Common myeloid progenitor, CD34-positive (primary cell): ENCODE measurements at regions not wholly inside any gene's neighbourhood (a gene's known extent, or its start where the extent isn't known, plus 50 kb on each side); places are given as distances from the start of the nearest gene placed in this dataset.

ENCODE experiments used
- CTCF ChIA-PET: fragments of 350-600 bp; sonication (Branson Sonifier 250); formaldehyde crosslinking; loops from one replicate; lab custom pipeline; 2021; ENCODE audit warnings: antibody characterized with exemption; lab: Charles Lee
- POLR2A ChIA-PET: fragments of 350-600 bp; sonication (Branson Sonifier 250); formaldehyde crosslinking; loops from one replicate; lab custom pipeline; 2021; ENCODE audit warnings: antibody characterized with exemption; lab: Charles Lee
- DNase-seq, 3 donors: peaks; one replicate each; pipeline versions ENCODE4 v3.0.0 to v3.0.0-alpha.2; 2013
- H3K27ac ChIP-seq, 2 experiments: 1 replicate in 1 of 2; 2 replicates in 1 of 2; pipeline ENCODE4 v1.7.0; 2013; ENCODE audit warnings: inconsistent platforms in 2 of 2, low read length in 2 of 2, mild to moderate bottlenecking in 2 of 2, low read depth in 1 of 2, moderate library complexity in 1 of 2; ENCODE audit not compliant: severe bottlenecking in 2 of 2, insufficient read depth in 1 of 2, poor library complexity in 1 of 2
- H3K27me3 ChIP-seq, 5 experiments: replicated peaks in 2 of 5; 1 replicate in 3 of 5; 2 replicates in 2 of 5; pipeline versions ENCODE4 v1.6.1 to v1.7.0; 2013; ENCODE audit warnings: low read length in 4 of 5, mild to moderate bottlenecking in 2 of 5, moderate library complexity in 2 of 5, inconsistent platforms in 1 of 5; ENCODE audit not compliant: insufficient read depth in 5 of 5, control insufficient read depth in 4 of 5
- H3K36me3 ChIP-seq, 4 experiments: 1 replicate in 2 of 4; 2 replicates in 2 of 4; pipeline versions ENCODE4 v1.6.1 to v1.7.0; 2013; ENCODE audit warnings: low read length in 3 of 4, control low read depth in 1 of 4, mild to moderate bottlenecking in 1 of 4; ENCODE audit not compliant: control insufficient read depth in 4 of 4, insufficient read depth in 4 of 4
- H3K4me1 ChIP-seq, 4 experiments: 1 replicate in 3 of 4; 2 replicates in 1 of 4; pipeline versions ENCODE4 v1.6.1 to v1.7.1; 2013; ENCODE audit warnings: low read length in 3 of 4, mild to moderate bottlenecking in 3 of 4, control low read depth in 1 of 4, inconsistent platforms in 1 of 4, moderate library complexity in 1 of 4; ENCODE audit not compliant: control insufficient read depth in 4 of 4, insufficient read depth in 4 of 4; ENCODE audit errors: control extremely low read depth in 1 of 4
- H3K4me3 ChIP-seq, 7 experiments: 1 replicate in 4 of 7; 2 replicates in 3 of 7; pipeline versions ENCODE4 v1.5.1 to v1.7.0; 2013; ENCODE audit warnings: mild to moderate bottlenecking in 7 of 7, low read length in 6 of 7, moderate library complexity in 6 of 7, inconsistent platforms in 2 of 7, low read depth in 2 of 7, control low read depth in 1 of 7; ENCODE audit not compliant: insufficient read depth in 4 of 7, control insufficient read depth in 1 of 7; ENCODE audit errors: extremely low read depth in 1 of 7
- H3K9me3 ChIP-seq, 5 experiments: 1 replicate in 4 of 5; 2 replicates in 1 of 5; pipeline versions ENCODE4 v1.6.1 to v1.7.1; 2013; ENCODE audit warnings: low read length in 4 of 5, mild to moderate bottlenecking in 2 of 5, inconsistent platforms in 1 of 5, low read depth in 1 of 5, moderate library complexity in 1 of 5; ENCODE audit not compliant: control insufficient read depth in 4 of 5, insufficient read depth in 2 of 5; ENCODE audit errors: control extremely low read depth in 1 of 5
- WGBS: methylation state at CpG from one replicate; pipeline ENCODE4 v1.1.5; 2013; ENCODE audit not compliant: insufficient coverage; 5-methylcytosine and 5-hydroxymethylcytosine counted together

DNA sequence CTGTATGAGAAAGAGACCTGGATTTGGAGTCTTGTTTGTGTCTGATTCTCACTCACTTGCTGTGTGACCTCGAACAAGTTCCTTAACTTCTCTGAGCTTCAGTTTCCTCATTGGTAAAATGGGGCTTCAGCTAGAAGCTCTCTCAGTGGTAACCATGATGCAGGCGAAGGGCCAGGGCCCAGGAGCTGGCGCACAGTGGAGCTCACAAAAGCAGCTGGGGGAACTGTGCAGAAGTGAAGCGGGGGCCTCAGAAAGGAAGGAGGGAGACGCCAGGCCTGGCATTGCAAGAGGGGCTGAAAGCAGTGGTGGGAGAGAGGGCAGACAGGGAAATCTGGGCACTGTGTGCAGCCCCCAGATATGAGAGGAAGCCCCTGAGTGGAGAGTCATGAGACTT lies 88.9 kb upstream of the RUNX3 start:
- Histone ChIP-seq H3K4me1 (peaks cover 11 to 81% (median 65%) of the 10 kb centered on the region in 4 experiments), H3K36me3 (no peaks in the 10 kb centered on the region), H3K4me3 (no peak overlapping the region), H3K27ac (peak overlapping the region in 1 of 2 experiments; percentile 30), H3K9me3 (no peaks in the 10 kb centered on the region), H3K27me3 (no peaks in the 10 kb centered on the region)
- ChIA-PET POLR2A (interaction anchor here (0.6 kb wide), 1 partner anchor 21 kb away, joined by 4 read pairs; no protein-coding TSS in a partner anchor), CTCF (interaction anchor here (0.7 to 2.6 kb wide), 3 partner anchors 15 to 22 kb away, joined by 3 to 11 read pairs (median 8); no protein-coding TSS in a partner anchor)
- 59% methylated on average over 5 of the region's 5 CpGs for WGBS
- peak in 2 of 3 donors; percentile 66 to 74 for DNase-seq

GRCh38 chr1:25018110-25018735 lies 88.1 kb upstream of the RUNX3 start:
- WGBS: 85% methylated on average over 5 of the region's 7 CpGs
- peak overlapping the region in 1 of 2 experiments; percentile 18 for H3K27ac ChIP-seq
- no peak overlapping the region for H3K4me3 ChIP-seq
- H3K27me3 ChIP-seq: no peaks in the 10 kb centered on the region
- ChIA-PET CTCF (interaction anchor here (0.7 to 2.6 kb wide), 6 partner anchors 11 to 22 kb away, joined by 3 to 11 read pairs (median 3); no protein-coding TSS in a partner anchor), POLR2A (no interaction called here)
- DNase-seq: no peak
- H3K9me3 ChIP-seq: no peaks in the 10 kb centered on the region
- peaks cover 11 to 78% (median 58%) of the 10 kb centered on the region in 4 experiments for H3K4me1 ChIP-seq
- H3K36me3 ChIP-seq: no peaks in the 10 kb centered on the region

DNA sequence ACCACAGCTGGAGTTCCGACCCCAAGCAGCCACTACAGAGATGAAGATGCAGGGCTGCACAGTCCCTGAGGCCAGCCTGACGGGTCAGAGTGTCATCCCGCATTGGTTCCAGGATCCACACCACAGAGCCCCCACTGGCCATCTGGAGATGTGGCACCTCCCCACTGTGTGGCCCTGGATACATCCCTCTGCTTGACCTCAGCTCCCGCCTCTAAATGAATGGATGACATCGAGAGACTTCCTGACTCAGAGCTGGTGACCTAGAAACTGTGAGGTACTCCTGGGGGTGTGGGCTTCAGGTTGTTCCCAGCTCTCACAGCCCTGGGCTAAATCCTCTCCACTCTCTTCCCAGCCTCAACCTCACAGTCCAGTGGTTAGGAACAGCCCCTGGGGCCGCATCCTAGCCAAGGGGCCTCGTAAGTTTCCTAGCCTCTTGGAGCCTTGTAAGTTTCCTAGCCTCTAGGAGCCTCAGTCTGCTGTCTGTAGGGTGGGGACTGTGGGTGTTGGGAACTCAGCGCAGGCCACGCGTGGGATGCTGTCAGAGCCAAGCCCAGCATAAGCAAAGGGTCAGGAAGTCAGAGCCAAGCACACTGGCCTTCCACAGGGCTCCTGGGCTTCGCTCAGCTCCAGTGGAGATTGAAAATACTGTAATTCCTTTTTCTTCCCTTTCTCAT lies 87.5 kb upstream of the RUNX3 start:
- no peak for DNase-seq
- ChIA-PET CTCF (interaction anchor here (0.7 to 2.6 kb wide), 6 partner anchors 10 to 53 kb away, joined by 3 to 11 read pairs (median 3); no protein-coding TSS in a partner anchor), POLR2A (no interaction called here)
- Histone ChIP-seq H3K9me3 (no peaks in the 10 kb centered on the region), H3K4me1 (peaks cover 11 to 78% (median 52%) of the 10 kb centered on the region in 4 experiments), H3K27ac (no peak overlapping the region), H3K27me3 (no peaks in the 10 kb centered on the region), H3K36me3 (no peaks in the 10 kb centered on the region), H3K4me3 (no peak overlapping the region)
- WGBS: 93% methylated on average over 11 of the region's 11 CpGs

DNA sequence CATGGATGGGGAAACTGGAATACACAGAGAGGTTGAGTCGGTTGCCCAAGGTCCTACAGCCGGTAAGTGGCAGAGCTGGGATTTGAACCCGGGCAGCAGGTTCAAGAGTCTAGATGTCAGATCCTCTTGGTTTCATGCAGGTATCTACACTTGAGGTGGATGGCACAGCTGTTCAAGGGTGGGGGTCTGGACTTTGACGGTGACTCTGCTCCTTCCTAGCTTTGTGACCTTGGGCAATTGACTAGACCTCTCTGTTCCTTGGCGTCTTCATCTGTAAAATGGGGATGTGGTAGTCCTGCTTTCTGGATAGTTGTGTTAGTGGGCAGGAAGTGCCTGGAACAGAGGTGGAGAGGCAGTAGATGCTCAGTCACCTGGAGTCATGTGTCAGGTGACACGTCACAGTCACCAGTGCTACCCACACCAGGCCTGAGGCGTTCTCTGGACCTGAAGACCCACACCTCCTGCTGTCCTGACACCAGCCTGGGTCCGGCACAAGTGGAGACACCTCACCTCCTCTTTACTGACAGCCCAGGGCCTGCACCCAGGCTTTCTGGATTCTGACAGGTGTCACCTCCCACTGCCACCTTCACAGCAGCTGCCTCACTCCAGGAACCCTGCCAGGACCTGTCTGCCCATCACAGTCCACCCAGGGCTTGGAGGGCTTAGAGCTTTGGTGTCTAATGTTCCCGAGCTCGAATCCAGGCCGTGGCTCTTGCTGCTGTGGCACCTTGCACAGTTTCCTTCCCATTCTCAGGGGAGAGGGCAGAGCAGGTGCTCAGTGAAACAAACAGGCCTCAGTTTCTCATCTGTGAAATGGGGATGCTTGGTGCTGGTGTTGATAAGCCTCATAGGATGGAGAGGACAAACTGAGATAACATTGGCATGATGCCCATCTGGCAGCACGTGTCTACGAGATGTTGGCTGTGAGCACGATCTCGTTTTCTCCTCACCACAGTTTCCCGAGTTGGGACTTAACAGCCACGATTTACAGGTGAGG lies 83.2 kb upstream of the RUNX3 start:
- no peak overlapping the region for H3K27ac ChIP-seq
- ChIA-PET POLR2A (no interaction called here), CTCF (interaction anchor here (0.8 to 1.5 kb wide), 3 partner anchors 25 to 86 kb away, joined by 3 read pairs; no protein-coding TSS in a partner anchor)
- WGBS: 94% methylated on average over 17 of the region's 17 CpGs
- H3K36me3 ChIP-seq: no peaks in the 10 kb centered on the region
- no peak overlapping the region for H3K4me3 ChIP-seq
- H3K9me3 ChIP-seq: no peaks in the 10 kb centered on the region
- no peak for DNase-seq
- peaks cover 0 to 68% (median 17%) of the 10 kb centered on the region in 4 experiments for H3K4me1 ChIP-seq
- no peaks in the 10 kb centered on the region for H3K27me3 ChIP-seq

GRCh38 chr1:25011943-25012638 lies 82.0 kb upstream of the RUNX3 start:
- H3K9me3 ChIP-seq: no peaks in the 10 kb centered on the region
- H3K36me3 ChIP-seq: no peaks in the 10 kb centered on the region
- 86% methylated on average over 10 of the region's 13 CpGs for WGBS
- no peak overlapping the region for H3K27ac ChIP-seq
- H3K4me1 ChIP-seq: peaks cover 0 to 69% (median 10%) of the 10 kb centered on the region in 4 experiments
- DNase-seq: no peak
- POLR2A ChIA-PET: no interaction called here
- H3K27me3 ChIP-seq: no peaks in the 10 kb centered on the region
- no peak overlapping the region for H3K4me3 ChIP-seq
- CTCF ChIA-PET: interaction anchor here (1.1 to 2.4 kb wide), 7 partner anchors 9 to 85 kb away, joined by 3 to 11 read pairs (median 4); no protein-coding TSS in a partner anchor

- Histone ChIP-seq H3K4me1 (peaks cover 0 to 71% (median 15%) of the 10 kb centered on the region in 4 experiments), H3K9me3 (no peaks in the 10 kb centered on the region), H3K27ac (no peak overlapping the region), H3K36me3 (no peaks in the 10 kb centered on the region), H3K4me3 (no peak overlapping the region), H3K27me3 (no peaks in the 10 kb centered on the region)
- CTCF ChIA-PET: interaction anchor here (0.9 to 2.4 kb wide), 8 partner anchors 10 to 51 kb away, joined by 3 to 11 read pairs (median 4); no protein-coding TSS in a partner anchor
- 30% methylated on average over 2 of the region's 4 CpGs for WGBS
- no peak for DNase-seq
- POLR2A ChIA-PET: interaction anchor here (1.3 kb wide), 1 partner anchor 14 kb away, joined by 3 read pairs; no protein-coding TSS in a partner anchor
These were observed 81.2 kb upstream of the RUNX3 start for GRCh38 chr1:25011275-25011674.
